IPS DF 6.9 (cell line): ENCODE measurements at regions not wholly inside any gene's neighbourhood (a gene's known extent, or its start where the extent isn't known, plus 50 kb on each side); places are given as distances from the start of the nearest gene placed in this dataset.

Experiments used
- DNase-seq: peaks from one replicate; pipeline ENCODE4 v3.0.0-alpha.2; 2013; ENCODE audit warnings: low read depth, low spot score
- H3K27ac ChIP-seq: one replicate; pipeline ENCODE4 v1.5.1; 2013; ENCODE audit warnings: low read length, control low read depth
- H3K27me3 ChIP-seq: 2 replicates; pipeline ENCODE4 v1.6.1; 2013; ENCODE audit warnings: mild to moderate bottlenecking, low read length; ENCODE audit not compliant: control insufficient read depth, insufficient read depth
- H3K36me3 ChIP-seq: 2 replicates; pipeline ENCODE4 v1.6.1; 2013; ENCODE audit warnings: low read length; ENCODE audit not compliant: control insufficient read depth, insufficient read depth
- H3K4me1 ChIP-seq: 2 replicates; pipeline ENCODE4 v1.6.1; 2013; ENCODE audit warnings: low read length; ENCODE audit not compliant: control insufficient read depth, insufficient read depth
- H3K4me3 ChIP-seq: 2 replicates; pipeline ENCODE4 v1.5.1; 2013; ENCODE audit warnings: mild to moderate bottlenecking, low read length
- H3K9me3 ChIP-seq: 2 replicates; pipeline ENCODE4 v1.6.1; 2013; ENCODE audit warnings: low read length, inconsistent platforms; ENCODE audit not compliant: control insufficient read depth, insufficient read depth
- WGBS: extraction: QIAGEN DNeasy Blood & Tissue Kit; methylation state at CpG from one replicate; pipeline ENCODE4 v1.1.7; 2013; ENCODE audit warnings: mixed read lengths, missing lambda C conversion rate; ENCODE audit not compliant: insufficient read length, insufficient coverage; 5-methylcytosine and 5-hydroxymethylcytosine counted together

- no peak overlapping the region for H3K27ac ChIP-seq
- H3K4me3 ChIP-seq = no peak overlapping the region
- no peaks in the 10 kb centered on the region for H3K4me1 ChIP-seq
- no peaks in the 10 kb centered on the region for H3K27me3 ChIP-seq
- no peaks in the 10 kb centered on the region for H3K9me3 ChIP-seq
- H3K36me3 ChIP-seq = no peaks in the 10 kb centered on the region
- no peak for DNase-seq
- no CpG with 5 or more reads among the region's 1 CpG for WGBS
Observed at GRCh38 chr1:175882192-175882591, 138.8 kb upstream of the TNR start.

GRCh38 chr1:175881246-175881976 lies 138.0 kb upstream of the TNR start:
- H3K9me3 ChIP-seq = no peaks in the 10 kb centered on the region
- no peaks in the 10 kb centered on the region for H3K36me3 ChIP-seq
- H3K4me3 ChIP-seq = no peak overlapping the region
- no peaks in the 10 kb centered on the region for H3K4me1 ChIP-seq
- no peak overlapping the region for H3K27ac ChIP-seq
- no peaks in the 10 kb centered on the region for H3K27me3 ChIP-seq
- WGBS = no CpG with 5 or more reads among the region's 8 CpGs
- no peak for DNase-seq

DNA sequence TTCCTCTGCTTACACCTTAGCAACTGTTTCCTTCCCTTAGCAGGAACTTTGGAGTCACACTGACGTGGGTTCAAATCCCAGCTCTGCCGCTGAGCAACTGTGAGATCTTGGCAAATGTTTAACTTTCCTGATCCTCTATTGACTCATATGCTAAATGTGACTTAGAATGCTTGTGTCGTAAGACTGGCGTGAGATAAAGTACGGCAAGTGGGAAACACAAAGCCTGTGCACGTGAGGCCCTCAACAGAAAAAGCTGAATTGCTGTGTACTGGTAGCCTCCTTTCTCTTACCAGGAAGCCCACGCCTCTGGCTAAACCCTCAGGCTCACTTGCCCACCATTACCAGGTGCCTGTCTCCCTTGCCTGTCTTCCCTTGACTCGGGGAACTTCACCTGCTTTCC lies 135.4 kb upstream of the TNR start:
- Histone ChIP-seq H3K36me3 (no peaks in the 10 kb centered on the region), H3K27ac (no peak overlapping the region), H3K27me3 (no peaks in the 10 kb centered on the region), H3K9me3 (no peaks in the 10 kb centered on the region), H3K4me3 (no peak overlapping the region), H3K4me1 (no peaks in the 10 kb centered on the region)
- no CpG with 5 or more reads among the region's 8 CpGs for WGBS
- DNase-seq = no peak

GRCh38 chr1:175877939-175878737 lies 134.7 kb upstream of the TNR start:
- H3K9me3 ChIP-seq = no peaks in the 10 kb centered on the region
- no peaks in the 10 kb centered on the region for H3K36me3 ChIP-seq
- WGBS = no CpG with 5 or more reads among the region's 20 CpGs
- DNase-seq = no peak
- H3K27ac ChIP-seq = no peak overlapping the region
- H3K27me3 ChIP-seq = no peaks in the 10 kb centered on the region
- H3K4me1 ChIP-seq = no peaks in the 10 kb centered on the region
- no peak overlapping the region for H3K4me3 ChIP-seq

- H3K36me3 ChIP-seq = no peaks in the 10 kb centered on the region
- H3K4me1 ChIP-seq = no peaks in the 10 kb centered on the region
- no peak overlapping the region for H3K4me3 ChIP-seq
- H3K9me3 ChIP-seq = no peaks in the 10 kb centered on the region
- no peak for DNase-seq
- H3K27me3 ChIP-seq = no peaks in the 10 kb centered on the region
- WGBS = no CpG with 5 or more reads among the region's 6 CpGs
- no peak overlapping the region for H3K27ac ChIP-seq
Observed at GRCh38 chr1:175875556-175875955, 132.2 kb upstream of the TNR start.

DNA sequence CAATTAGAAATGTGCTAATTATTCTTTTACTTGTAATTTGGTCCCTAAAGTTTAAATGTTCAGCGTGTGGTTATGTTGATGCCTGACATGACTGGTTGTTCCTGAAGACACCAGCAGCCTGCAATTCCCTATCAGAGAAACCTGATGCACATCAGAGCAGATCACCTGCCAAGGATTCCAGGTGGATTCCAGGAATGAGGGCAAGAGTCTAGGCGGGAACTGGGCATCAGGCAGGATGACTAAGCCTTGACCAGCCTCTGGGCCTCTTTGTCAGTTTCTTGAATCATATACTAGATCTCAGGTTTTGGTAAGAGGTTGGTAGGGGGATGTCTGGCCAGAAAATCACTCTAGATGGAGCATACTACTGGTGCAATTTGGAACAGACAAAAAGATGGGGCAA lies 130.7 kb upstream of the TNR start:
- no peak for DNase-seq
- Histone ChIP-seq H3K9me3 (no peaks in the 10 kb centered on the region), H3K4me1 (no peaks in the 10 kb centered on the region), H3K27ac (no peak overlapping the region), H3K36me3 (no peaks in the 10 kb centered on the region), H3K27me3 (no peaks in the 10 kb centered on the region), H3K4me3 (no peak overlapping the region)
- no CpG with 5 or more reads among the region's 2 CpGs for WGBS

DNA sequence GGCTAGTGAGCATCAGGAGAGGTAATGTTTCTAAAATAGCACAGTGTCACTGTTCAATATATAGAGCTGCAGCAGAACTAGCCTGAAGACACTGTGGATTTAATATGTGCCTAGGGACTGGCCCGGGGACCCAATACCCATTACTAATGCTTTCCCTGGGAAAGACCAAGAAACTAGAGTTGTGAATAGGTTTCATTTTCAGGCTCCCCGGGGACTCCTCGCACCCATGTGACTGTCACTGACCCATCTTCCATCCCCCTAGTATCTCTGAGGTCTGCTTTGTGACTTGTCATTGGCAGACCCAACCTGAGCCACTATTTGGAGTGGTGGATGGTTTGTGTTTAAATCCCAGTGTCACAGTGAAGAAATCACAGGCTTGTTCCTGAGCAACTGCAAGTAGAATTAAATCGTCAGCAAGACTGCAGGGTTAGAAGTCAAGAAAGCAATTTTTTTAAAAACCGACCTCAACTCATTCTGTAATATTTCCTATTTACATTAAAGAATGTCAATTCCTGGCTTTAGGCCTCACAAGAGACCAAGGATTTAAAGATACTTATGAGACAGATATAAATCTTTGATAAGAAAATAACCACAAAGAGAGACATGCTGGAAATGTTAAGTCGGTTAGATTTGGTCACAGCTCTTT lies 130.0 kb upstream of the TNR start:
- Histone ChIP-seq H3K36me3 (no peaks in the 10 kb centered on the region), H3K27ac (no peak overlapping the region), H3K9me3 (no peaks in the 10 kb centered on the region), H3K4me3 (no peak overlapping the region), H3K27me3 (no peaks in the 10 kb centered on the region), H3K4me1 (no peaks in the 10 kb centered on the region)
- no CpG with 5 or more reads among the region's 6 CpGs for WGBS
- DNase-seq = no peak

- H3K4me1 ChIP-seq = no peaks in the 10 kb centered on the region
- no CpG with 5 or more reads among the region's 4 CpGs for WGBS
- H3K27me3 ChIP-seq = no peaks in the 10 kb centered on the region
- no peak for DNase-seq
- no peaks in the 10 kb centered on the region for H3K9me3 ChIP-seq
- H3K36me3 ChIP-seq = no peaks in the 10 kb centered on the region
- no peak overlapping the region for H3K4me3 ChIP-seq
- H3K27ac ChIP-seq = no peak overlapping the region
Observed at GRCh38 chr1:175872588-175872987, 129.2 kb upstream of the TNR start.

GRCh38 chr1:175871647-175872046 lies 128.3 kb upstream of the TNR start:
- no peak for DNase-seq
- no CpG with 5 or more reads among the region's 4 CpGs for WGBS
- no peak overlapping the region for H3K27ac ChIP-seq

DNA sequence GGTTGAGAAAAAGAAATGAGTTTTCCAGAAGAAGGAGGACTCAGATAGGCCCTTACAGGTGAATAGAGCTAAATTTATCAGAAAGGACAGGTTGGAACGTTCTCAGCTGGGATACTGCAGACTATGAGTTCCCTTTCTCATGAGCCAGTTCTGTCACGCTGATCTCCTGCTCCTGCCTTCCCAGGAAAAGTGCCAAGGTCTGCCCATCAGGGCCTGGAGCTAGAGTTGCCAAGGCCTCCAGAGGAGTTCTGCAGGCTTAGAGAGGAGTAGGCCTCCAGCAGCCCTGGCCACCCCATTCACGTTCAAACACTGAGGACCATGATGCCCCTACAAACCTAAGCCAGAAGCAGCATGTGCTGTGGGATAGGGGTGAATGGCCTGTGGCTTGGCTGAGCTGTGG lies 126.8 kb upstream of the TNR start:
- no peaks in the 10 kb centered on the region for H3K36me3 ChIP-seq
- H3K9me3 ChIP-seq = no peaks in the 10 kb centered on the region
- H3K27ac ChIP-seq = no peak overlapping the region
- no CpG with 5 or more reads among the region's 3 CpGs for WGBS
- peaks cover 4% of the 10 kb centered on the region; the same call in 1 of the 2 replicates for H3K4me1 ChIP-seq
- H3K27me3 ChIP-seq = no peaks in the 10 kb centered on the region
- no peak overlapping the region for H3K4me3 ChIP-seq
- DNase-seq = no peak

More at GRCh38 chr1:175871647-175872046, 128.3 kb upstream of the TNR start:
- H3K9me3 ChIP-seq = no peaks in the 10 kb centered on the region
- H3K4me1 ChIP-seq = peaks cover 2% of the 10 kb centered on the region; the same call in 1 of the 2 replicates
- no peaks in the 10 kb centered on the region for H3K27me3 ChIP-seq
- H3K36me3 ChIP-seq = no peaks in the 10 kb centered on the region
- no peak overlapping the region for H3K4me3 ChIP-seq
